ENCODE measurements at regions not wholly inside any gene's neighbourhood (a gene's known extent, or its start where the extent isn't known, plus 50 kb on each side); places are given as distances from the start of the nearest gene placed in this dataset.

- intact Hi-C loops (cut with micrococcal nuclease; ENCODE audit: unreplicated experiment) = no loop called here
- BruUV-seq (replicated peaks) = no TSS peak
- Mint-ChIP-seq H3K36me3 (ENCODE audit: insufficient read depth, unreplicated experiment) (no peaks in the 10 kb centered on the region), H3K27me3 (ENCODE audit: unreplicated experiment) (no peaks in the 10 kb centered on the region), H3K4me3 (ENCODE audit: low read depth, unreplicated experiment) (no peak overlapping the region), H3K27ac (ENCODE audit: unreplicated experiment) (no peak overlapping the region), H3K9me3 (ENCODE audit: low read depth, unreplicated experiment) (no peaks in the 10 kb centered on the region), H3K4me1 (ENCODE audit: low read depth, unreplicated experiment) (no peaks in the 10 kb centered on the region)
- no peak for TF ChIP-seq CTCF (IDR thresholded peaks at IDR 0.05; ENCODE audit: unreplicated experiment)
- DNase-seq = no peak
- CTCF ChIA-PET = interaction anchor here (0.8 kb wide), 1 partner anchor 10 kb away, joined by 3 read pairs; no protein-coding TSS in a partner anchor
Measured at GRCh38 chr15:95501865-95502264, 828.6 kb upstream of the NR2F2 start.

GRCh38 chr15:95503107-95503506 lies 827.4 kb upstream of the NR2F2 start:
- Mint-ChIP-seq H3K4me1 (ENCODE audit: low read depth, unreplicated experiment) (no peaks in the 10 kb centered on the region), H3K36me3 (ENCODE audit: insufficient read depth, unreplicated experiment) (no peaks in the 10 kb centered on the region), H3K27me3 (ENCODE audit: unreplicated experiment) (no peaks in the 10 kb centered on the region), H3K9me3 (ENCODE audit: low read depth, unreplicated experiment) (no peaks in the 10 kb centered on the region), H3K27ac (ENCODE audit: unreplicated experiment) (no peak overlapping the region), H3K4me3 (ENCODE audit: low read depth, unreplicated experiment) (no peak overlapping the region)
- no TSS peak for BruUV-seq (replicated peaks)
- intact Hi-C loops (cut with micrococcal nuclease; ENCODE audit: unreplicated experiment) = no loop called here
- CTCF ChIA-PET = no interaction called here
- DNase-seq = no peak
- TF ChIP-seq CTCF (IDR thresholded peaks at IDR 0.05; ENCODE audit: unreplicated experiment) = no peak

- Mint-ChIP-seq H3K27ac (ENCODE audit: unreplicated experiment) (no peak overlapping the region), H3K4me3 (ENCODE audit: low read depth, unreplicated experiment) (no peak overlapping the region), H3K36me3 (ENCODE audit: insufficient read depth, unreplicated experiment) (no peaks in the 10 kb centered on the region), H3K4me1 (ENCODE audit: low read depth, unreplicated experiment) (no peaks in the 10 kb centered on the region), H3K27me3 (ENCODE audit: unreplicated experiment) (no peaks in the 10 kb centered on the region), H3K9me3 (ENCODE audit: low read depth, unreplicated experiment) (no peaks in the 10 kb centered on the region)
- TF ChIP-seq CTCF (IDR thresholded peaks at IDR 0.05; ENCODE audit: unreplicated experiment) = no peak
- CTCF ChIA-PET = no interaction called here
- BruUV-seq (replicated peaks) = no TSS peak
- no peak for DNase-seq
- intact Hi-C loops (cut with micrococcal nuclease; ENCODE audit: unreplicated experiment) = no loop called here
Measured at GRCh38 chr15:95503640-95504225, 826.8 kb upstream of the NR2F2 start.

- CTCF ChIA-PET = interaction anchor here (0.7 kb wide), 1 partner anchor 62 kb away, joined by 3 read pairs; no protein-coding TSS in a partner anchor
- no peak for TF ChIP-seq CTCF (IDR thresholded peaks at IDR 0.05; ENCODE audit: unreplicated experiment)
- no peak for DNase-seq
- Mint-ChIP-seq H3K9me3 (ENCODE audit: low read depth, unreplicated experiment) (peaks cover 3% of the 10 kb centered on the region), H3K36me3 (ENCODE audit: insufficient read depth, unreplicated experiment) (no peaks in the 10 kb centered on the region), H3K4me3 (ENCODE audit: low read depth, unreplicated experiment) (no peak overlapping the region), H3K27ac (ENCODE audit: unreplicated experiment) (no peak overlapping the region), H3K4me1 (ENCODE audit: low read depth, unreplicated experiment) (no peaks in the 10 kb centered on the region), H3K27me3 (ENCODE audit: unreplicated experiment) (no peaks in the 10 kb centered on the region)
- no TSS peak for BruUV-seq (replicated peaks)
- intact Hi-C loops (cut with micrococcal nuclease; ENCODE audit: unreplicated experiment) = no loop called here
Measured at GRCh38 chr15:95511671-95512070, 818.8 kb upstream of the NR2F2 start.

Measured in Calu3 (cell line).